OCI-LY1 (cell line): ENCODE measurements at regions not wholly inside any gene's neighbourhood (a gene's known extent, or its start where the extent isn't known, plus 50 kb on each side); places are given as distances from the start of the nearest gene placed in this dataset.

ENCODE experiments used
- CTCF ChIP-seq: fragments of 200-600 bp; sonication (generic), shearing (Covaris generic); IDR thresholded peaks from 2 replicates; pipeline ENCODE4 v1.5.1; 2017; ENCODE audit warnings: mild to moderate bottlenecking, antibody characterized with exemption, low read length, moderate library complexity, mixed read lengths
- EZH2 ChIP-seq: fragments of 200-600 bp; sonication (generic), shearing (Covaris generic); IDR thresholded peaks from 2 replicates; pipeline ENCODE4 v1.8.0; 2017; ENCODE audit warnings: borderline replicate concordance, mixed run types, mild to moderate bottlenecking, antibody characterized with exemption, low read length, moderate library complexity, mixed read lengths

GRCh38 chr3:19749448-19750017 lies 184.5 kb downstream of the EFHB start:
- TF ChIP-seq EZH2 (no peak), CTCF (no peak)
